ENCODE measurements at regions not wholly inside any gene's neighbourhood (a gene's known extent, or its start where the extent isn't known, plus 50 kb on each side); places are given as distances from the start of the nearest gene placed in this dataset.

DNA sequence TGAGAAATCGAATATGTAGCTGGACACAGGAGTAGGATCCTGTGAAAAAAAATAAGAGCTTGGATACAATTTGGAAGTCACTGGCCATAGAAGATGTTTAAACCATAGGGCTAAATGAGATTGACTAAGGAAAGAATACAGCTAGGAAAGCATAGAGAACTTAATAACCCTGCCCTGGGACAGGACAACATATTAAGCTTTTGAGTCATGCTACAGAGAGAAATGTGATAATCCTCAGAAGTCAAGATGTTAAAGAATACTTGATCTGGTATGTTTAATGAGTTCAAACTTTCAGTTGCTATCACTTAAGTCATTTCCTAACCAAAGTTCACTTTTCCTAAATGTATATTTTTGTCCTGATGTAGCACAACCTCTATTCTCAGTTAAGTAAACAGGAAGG is 154.6 kb upstream of the TSHZ2 start:
- no peaks in the 10 kb centered on the region for H3K9me3 ChIP-seq
- intact Hi-C loops (cut with DNase I; ENCODE audit: low total_unique reads) = no loop called here
- TF ChIP-seq EP300 (IDR thresholded peaks at IDR 0.05) (no peak), POLR2A (IDR thresholded peaks at IDR 0.05) (no peak), POLR2AphosphoS5 (IDR thresholded peaks at IDR 0.05) (no peak)
- TF ChIP-seq, protein P1, sequence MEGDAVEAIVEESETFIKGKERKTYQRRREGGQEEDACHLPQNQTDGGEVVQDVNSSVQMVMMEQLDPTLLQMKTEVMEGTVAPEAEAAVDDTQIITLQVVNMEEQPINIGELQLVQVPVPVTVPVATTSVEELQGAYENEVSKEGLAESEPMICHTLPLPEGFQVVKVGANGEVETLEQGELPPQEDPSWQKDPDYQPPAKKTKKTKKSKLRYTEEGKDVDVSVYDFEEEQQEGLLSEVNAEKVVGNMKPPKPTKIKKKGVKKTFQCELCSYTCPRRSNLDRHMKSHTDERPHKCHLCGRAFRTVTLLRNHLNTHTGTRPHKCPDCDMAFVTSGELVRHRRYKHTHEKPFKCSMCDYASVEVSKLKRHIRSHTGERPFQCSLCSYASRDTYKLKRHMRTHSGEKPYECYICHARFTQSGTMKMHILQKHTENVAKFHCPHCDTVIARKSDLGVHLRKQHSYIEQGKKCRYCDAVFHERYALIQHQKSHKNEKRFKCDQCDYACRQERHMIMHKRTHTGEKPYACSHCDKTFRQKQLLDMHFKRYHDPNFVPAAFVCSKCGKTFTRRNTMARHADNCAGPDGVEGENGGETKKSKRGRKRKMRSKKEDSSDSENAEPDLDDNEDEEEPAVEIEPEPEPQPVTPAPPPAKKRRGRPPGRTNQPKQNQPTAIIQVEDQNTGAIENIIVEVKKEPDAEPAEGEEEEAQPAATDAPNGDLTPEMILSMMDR (IDR thresholded peaks at IDR 0.05) = no peak
- WGBS, 5 donors = 82 to 89% (median 83%) methylated on average over 1 of the region's 1 CpG
- no peaks in the 10 kb centered on the region for H3K36me3 ChIP-seq
- H3K27ac ChIP-seq = no peak overlapping the region
- no peak overlapping the region for H3K4me3 ChIP-seq
- H3K4me1 ChIP-seq = no peaks in the 10 kb centered on the region
- H3K27me3 ChIP-seq = no peaks in the 10 kb centered on the region
- DNase-seq = no peak

DNA sequence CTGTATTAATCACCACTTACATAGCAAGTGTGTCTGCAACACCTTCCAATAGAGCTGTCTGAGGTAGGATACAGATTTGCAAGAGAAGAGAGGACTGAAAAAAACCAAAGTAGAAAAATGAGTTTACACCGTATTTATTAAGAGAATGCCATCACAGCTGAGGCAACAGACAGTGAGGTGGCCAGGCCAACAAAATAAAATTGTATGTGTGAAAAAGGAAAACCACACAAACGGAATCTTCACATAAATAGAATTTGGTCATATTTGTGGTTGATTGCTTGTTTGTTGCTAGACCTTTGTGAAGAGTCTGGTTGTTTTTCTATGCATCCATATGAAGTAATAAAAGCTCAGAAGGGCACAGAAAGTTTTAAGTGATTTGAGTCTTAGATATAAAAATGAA is 157.8 kb upstream of the TSHZ2 start:
- no peaks in the 10 kb centered on the region for H3K9me3 ChIP-seq
- 69 to 88% (median 86%) methylated on average over 2 of the region's 2 CpGs for WGBS, 5 donors
- intact Hi-C loops (cut with DNase I; ENCODE audit: low total_unique reads) = no loop called here
- no peak for DNase-seq
- no peaks in the 10 kb centered on the region for H3K27me3 ChIP-seq
- TF ChIP-seq POLR2A (IDR thresholded peaks at IDR 0.05) = no peak
- no peak for TF ChIP-seq POLR2AphosphoS5 (IDR thresholded peaks at IDR 0.05)
- TF ChIP-seq, protein P1 (IDR thresholded peaks at IDR 0.05) = no peak
- TF ChIP-seq EP300 (IDR thresholded peaks at IDR 0.05) = no peak
- H3K36me3 ChIP-seq = no peaks in the 10 kb centered on the region
- H3K4me1 ChIP-seq = no peaks in the 10 kb centered on the region
- no peak overlapping the region for H3K27ac ChIP-seq
- no peak overlapping the region for H3K4me3 ChIP-seq

DNA sequence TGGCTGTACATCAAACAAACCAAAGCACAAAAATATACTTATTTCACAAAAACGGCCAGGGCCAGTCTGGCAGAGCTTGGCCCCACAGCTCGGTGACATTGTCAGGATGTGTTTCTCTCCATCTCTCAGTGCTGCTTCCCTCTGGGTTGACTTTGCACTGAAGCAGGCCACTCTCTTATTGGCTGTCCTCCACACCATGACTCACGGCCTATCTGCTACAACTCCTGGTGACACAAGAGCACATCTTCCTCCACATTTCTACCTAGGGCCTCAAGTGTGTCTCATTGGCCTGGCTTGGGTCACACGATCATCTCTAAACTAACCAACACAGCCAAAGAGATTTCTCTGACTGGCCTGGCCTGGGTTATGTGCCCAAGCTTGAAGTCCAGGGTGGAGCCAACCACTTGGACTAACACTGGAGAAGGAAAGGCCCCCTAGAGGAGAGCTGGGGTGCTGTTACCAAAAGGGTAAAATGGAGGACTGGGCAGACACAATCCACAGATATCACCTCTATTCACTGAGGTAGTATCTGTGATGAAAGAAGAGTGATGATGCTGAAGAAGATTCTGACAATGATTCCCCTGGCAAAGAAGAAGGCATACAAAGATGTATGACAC is 159.8 kb upstream of the TSHZ2 start:
- WGBS, 5 donors = 85 to 96% (median 90%) methylated on average over 4 of the region's 4 CpGs
- H3K4me1 ChIP-seq = no peaks in the 10 kb centered on the region
- H3K9me3 ChIP-seq = no peaks in the 10 kb centered on the region
- no peak for DNase-seq
- H3K27ac ChIP-seq = no peak overlapping the region
- H3K4me3 ChIP-seq = no peak overlapping the region
- no peaks in the 10 kb centered on the region for H3K36me3 ChIP-seq
- TF ChIP-seq POLR2A (IDR thresholded peaks at IDR 0.05) = no peak
- no peak for TF ChIP-seq POLR2AphosphoS5 (IDR thresholded peaks at IDR 0.05)
- TF ChIP-seq EP300 (IDR thresholded peaks at IDR 0.05) = no peak
- TF ChIP-seq, protein P1 (IDR thresholded peaks at IDR 0.05) = no peak
- no peaks in the 10 kb centered on the region for H3K27me3 ChIP-seq
- intact Hi-C loops (cut with DNase I; ENCODE audit: low total_unique reads) = no loop called here

DNA sequence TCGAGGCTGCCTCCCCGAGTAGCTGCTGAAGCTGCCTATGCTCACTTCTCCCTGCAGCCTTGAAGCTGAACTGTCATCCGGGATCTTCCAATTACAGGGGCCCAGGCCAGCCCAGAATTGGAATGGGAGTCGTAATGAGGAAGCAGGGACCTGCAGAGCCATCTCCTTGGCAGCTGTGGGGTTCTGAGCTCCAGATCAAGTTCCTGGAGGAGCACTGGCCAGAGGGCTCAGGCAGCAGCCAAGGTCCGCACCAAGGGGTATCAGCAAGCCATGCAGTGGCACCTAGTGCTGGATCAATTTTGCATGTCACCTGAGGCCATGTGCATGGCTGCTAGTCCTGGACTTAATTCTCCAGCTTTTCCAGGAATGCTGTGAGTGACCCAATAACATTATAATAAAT is 163.2 kb upstream of the TSHZ2 start:
- Histone ChIP-seq H3K4me1 (peaks cover 0 to 18% (median 5%) of the 10 kb centered on the region in 4 donors), H3K36me3 (no peaks in the 10 kb centered on the region), H3K27me3 (no peaks in the 10 kb centered on the region), H3K4me3 (no peak overlapping the region), H3K27ac (no peak overlapping the region), H3K9me3 (no peaks in the 10 kb centered on the region)
- intact Hi-C loops (cut with DNase I; ENCODE audit: low total_unique reads) = no loop called here
- 60 to 73% (median 63%) methylated on average over 5 of the region's 5 CpGs for WGBS, 5 donors
- TF ChIP-seq, protein P1 (IDR thresholded peaks at IDR 0.05) = no peak
- TF ChIP-seq POLR2AphosphoS5 (IDR thresholded peaks at IDR 0.05) = no peak
- no peak for TF ChIP-seq POLR2A (IDR thresholded peaks at IDR 0.05)
- no peak for TF ChIP-seq EP300 (IDR thresholded peaks at IDR 0.05)
- no peak for DNase-seq
